ENCODE measurements at regions not wholly inside any gene's neighbourhood (a gene's known extent, or its start where the extent isn't known, plus 50 kb on each side); places are given as distances from the start of the nearest gene placed in this dataset.

GRCh38 chr3:106247902-106248684 is 379.3 kb upstream of the CBLB start:
- ATAC-seq (ENCODE audit: insufficient number of reproducible peaks, low FRiP score, low read depth) (no peak), DNase-seq (ENCODE audit: low spot score) (no peak)
- no peaks in the 10 kb centered on the region for H3K27me3 ChIP-seq (replicated peaks; ENCODE audit: insufficient read depth)
- no peak for TF ChIP-seq CTCF (IDR thresholded peaks at IDR 0.05)
- H3K9me3 ChIP-seq: no peaks in the 10 kb centered on the region
- no peaks in the 10 kb centered on the region for H3K4me1 ChIP-seq (ENCODE audit: control insufficient read depth in 1 of 2, low read depth in 2 of 2)
- H3K36me3 ChIP-seq: no peaks in the 10 kb centered on the region
- no peak overlapping the region for H3K27ac ChIP-seq
- H3K4me3 ChIP-seq: no peak overlapping the region

GRCh38 chr3:106249159-106249558 is 380.3 kb upstream of the CBLB start:
- no peak for TF ChIP-seq CTCF (IDR thresholded peaks at IDR 0.05)
- no peak overlapping the region for H3K27ac ChIP-seq
- ATAC-seq (ENCODE audit: insufficient number of reproducible peaks, low FRiP score, low read depth) (no peak), DNase-seq (ENCODE audit: low spot score) (no peak)
- H3K4me3 ChIP-seq: no peak overlapping the region
- H3K36me3 ChIP-seq: no peaks in the 10 kb centered on the region
- H3K4me1 ChIP-seq (ENCODE audit: control insufficient read depth in 1 of 2, low read depth in 2 of 2): no peaks in the 10 kb centered on the region
- H3K27me3 ChIP-seq (replicated peaks; ENCODE audit: insufficient read depth): no peaks in the 10 kb centered on the region
- no peaks in the 10 kb centered on the region for H3K9me3 ChIP-seq

- no peak overlapping the region for H3K27ac ChIP-seq
- H3K27me3 ChIP-seq (replicated peaks; ENCODE audit: insufficient read depth): no peaks in the 10 kb centered on the region
- no peaks in the 10 kb centered on the region for H3K4me1 ChIP-seq (ENCODE audit: control insufficient read depth in 1 of 2, low read depth in 2 of 2)
- no peak overlapping the region for H3K4me3 ChIP-seq
- H3K9me3 ChIP-seq: no peaks in the 10 kb centered on the region
- no peaks in the 10 kb centered on the region for H3K36me3 ChIP-seq
- TF ChIP-seq CTCF (IDR thresholded peaks at IDR 0.05): no peak
- no peak for DNase-seq (ENCODE audit: low spot score)
- ATAC-seq (ENCODE audit: insufficient number of reproducible peaks, low FRiP score, low read depth): no peak
Measured at GRCh38 chr3:106249981-106250380, 381.2 kb upstream of the CBLB start.

GRCh38 chr3:106251160-106251892 is 382.5 kb upstream of the CBLB start:
- ATAC-seq (ENCODE audit: insufficient number of reproducible peaks, low FRiP score, low read depth): no peak
- no peaks in the 10 kb centered on the region for H3K4me1 ChIP-seq (ENCODE audit: control insufficient read depth in 1 of 2, low read depth in 2 of 2)

More at GRCh38 chr3:106251160-106251892, 382.5 kb upstream of the CBLB start:
- Histone ChIP-seq H3K27me3 (replicated peaks; ENCODE audit: insufficient read depth) (no peaks in the 10 kb centered on the region), H3K9me3 (no peaks in the 10 kb centered on the region), H3K36me3 (no peaks in the 10 kb centered on the region), H3K27ac (no peak overlapping the region), H3K4me3 (no peak overlapping the region)
- no peak for TF ChIP-seq CTCF (IDR thresholded peaks at IDR 0.05)
- no peak for DNase-seq (ENCODE audit: low spot score)
